GM19328 (cell line): ENCODE measurements at regions not wholly inside any gene's neighbourhood (a gene's known extent, or its start where the extent isn't known, plus 50 kb on each side); places are given as distances from the start of the nearest gene placed in this dataset.
"Not testable (repeated sequence)": the region's sequence is repeated elsewhere in the genome, so short reads cannot be mapped to it uniquely, and the experiment has no call there.

ENCODE experiments used
- ATAC-seq: cut with Tn5 transposase; IDR thresholded peaks from one replicate; pipeline ENCODE4 v1.9.1; 2021; ENCODE audit warnings: mild to moderate bottlenecking, moderate library complexity; ENCODE audit not compliant: unreplicated experiment

- no peak for ATAC-seq
Observed at GRCh38 chr3:8338424-8338823, 163.2 kb upstream of the LMCD1 start.

- no peak for ATAC-seq
Observed at GRCh38 chr3:8341821-8342247, 159.8 kb upstream of the LMCD1 start.

GRCh38 chr3:8343058-8343457 is 158.6 kb upstream of the LMCD1 start:
- no peak for ATAC-seq

- no peak for ATAC-seq
Observed at GRCh38 chr3:8345398-8345797, 156.2 kb upstream of the LMCD1 start.

- ATAC-seq, result no peak
Observed at GRCh38 chr3:8348076-8348475, 153.5 kb upstream of the LMCD1 start.

- ATAC-seq, result no peak
Observed at GRCh38 chr3:8352475-8352874, 149.1 kb upstream of the LMCD1 start.

- no peak for ATAC-seq
Observed at GRCh38 chr3:8353364-8353763, 148.3 kb upstream of the LMCD1 start.

GRCh38 chr3:8355346-8355745 is 146.3 kb upstream of the LMCD1 start:
- no peak for ATAC-seq

GRCh38 chr3:8356066-8356465 is 145.6 kb upstream of the LMCD1 start:
- not testable (repeated sequence) for ATAC-seq

GRCh38 chr3:8357859-8358258 is 143.8 kb upstream of the LMCD1 start:
- ATAC-seq, result no peak

- no peak for ATAC-seq
Observed at GRCh38 chr3:8359133-8359532, 142.5 kb upstream of the LMCD1 start.

- ATAC-seq, result no peak
Observed at GRCh38 chr3:8363200-8363599, 138.4 kb upstream of the LMCD1 start.

- no peak for ATAC-seq
Observed at GRCh38 chr3:8365541-8365940, 136.1 kb upstream of the LMCD1 start.

GRCh38 chr3:8366219-8366810 is 135.3 kb upstream of the LMCD1 start:
- no peak for ATAC-seq

- ATAC-seq, result no peak
Observed at GRCh38 chr3:8368598-8368997, 133.0 kb upstream of the LMCD1 start.

GRCh38 chr3:8369638-8370037 is 132.0 kb upstream of the LMCD1 start:
- no peak for ATAC-seq

- no peak for ATAC-seq
Observed at GRCh38 chr3:8371085-8371551, 130.5 kb upstream of the LMCD1 start.

GRCh38 chr3:8371960-8372463 is 129.6 kb upstream of the LMCD1 start:
- ATAC-seq, result no peak

GRCh38 chr3:8380904-8381704 is 120.5 kb upstream of the LMCD1 start:
- ATAC-seq, result no peak

GRCh38 chr3:8385848-8386620 is 115.6 kb upstream of the LMCD1 start:
- ATAC-seq, result no peak

GRCh38 chr3:8387571-8387970 is 114.1 kb upstream of the LMCD1 start:
- no peak for ATAC-seq
